Smooth muscle cell (in vitro differentiated cells): ENCODE measurements at regions not wholly inside any gene's neighbourhood (a gene's known extent, or its start where the extent isn't known, plus 50 kb on each side); places are given as distances from the start of the nearest gene placed in this dataset.
A peak's percentile ranks its signal among the peaks of the same experiment; 100 is the strongest.
"Not testable (repeated sequence)": the region's sequence is repeated elsewhere in the genome, so short reads cannot be mapped to it uniquely, and the experiment has no call there.

Source experiments
- DNase-seq: peaks from one replicate; lab custom pipeline; 2025; ENCODE audit not compliant: unreplicated experiment; lab: John Stamatoyannopoulos, UW
- H2AFZ ChIP-seq: fragments of 200-600 bp; sonication (generic); 2 replicates; pipeline ENCODE4 v1.6.0; 2016; ENCODE audit warnings: antibody characterized with exemption, low read depth, mild to moderate bottlenecking
- H3F3A ChIP-seq: fragments of 200-600 bp; sonication (generic); 2 replicates; pipeline ENCODE4 v1.6.0; 2017; ENCODE audit warnings: antibody characterized with exemption, low read depth
- H3K27ac ChIP-seq: fragments of 200-600 bp; sonication (generic); 2 replicates; pipeline ENCODE4 v1.5.1; 2016; ENCODE audit warnings: low read depth, mild to moderate bottlenecking
- H3K27me3 ChIP-seq: fragments of 200-600 bp; sonication (generic); 2 replicates; pipeline ENCODE4 v1.6.1; 2016; ENCODE audit warnings: low read depth, mild to moderate bottlenecking
- H3K36me3 ChIP-seq: fragments of 200-600 bp; sonication (generic); 2 replicates; pipeline ENCODE4 v1.5.1; 2016; ENCODE audit warnings: low read depth
- H3K4me1 ChIP-seq: fragments of 200-600 bp; sonication (generic); 2 replicates; pipeline ENCODE4 v1.5.1; 2016; ENCODE audit warnings: low read depth
- H3K4me2 ChIP-seq: fragments of 200-600 bp; sonication (generic); 2 replicates; pipeline ENCODE4 v1.6.0; 2016; ENCODE audit warnings: mild to moderate bottlenecking
- H3K4me3 ChIP-seq: fragments of 200-600 bp; sonication (generic); 2 replicates; pipeline ENCODE4 v1.5.1; 2016; ENCODE audit warnings: mild to moderate bottlenecking
- H3K79me2 ChIP-seq: fragments of 200-600 bp; sonication (generic); 2 replicates; pipeline ENCODE4 v1.6.0; 2016; ENCODE audit warnings: low read depth, mild to moderate bottlenecking
- H3K9ac ChIP-seq: fragments of 200-600 bp; sonication (generic); 2 replicates; pipeline ENCODE4 v1.6.0; 2016; ENCODE audit warnings: low read depth
- H3K9me3 ChIP-seq: fragments of 200-600 bp; sonication (generic); replicated peaks from 2 replicates; pipeline ENCODE4 v1.5.1; 2016; ENCODE audit warnings: low read depth
- H4K20me1 ChIP-seq: fragments of 200-600 bp; sonication (generic); 2 replicates; pipeline ENCODE4 v1.6.0; 2016; ENCODE audit warnings: low read depth
- WGBS: methylation state at CpG from one replicate; pipeline ENCODE4 v1.1.7; 2016; ENCODE audit warnings: low lambda C conversion rate; 5-methylcytosine and 5-hydroxymethylcytosine counted together
- TF ChIP-seq, protein P1 (sequence below): fragments of 200-600 bp; sonication (generic); IDR thresholded peaks from 2 replicates; pipeline ENCODE4 v1.5.1; 2017; ENCODE audit warnings: borderline replicate concordance, mild to moderate bottlenecking, antibody characterized with exemption; ENCODE audit not compliant: insufficient read depth, poor library complexity, severe bottlenecking

DNA sequence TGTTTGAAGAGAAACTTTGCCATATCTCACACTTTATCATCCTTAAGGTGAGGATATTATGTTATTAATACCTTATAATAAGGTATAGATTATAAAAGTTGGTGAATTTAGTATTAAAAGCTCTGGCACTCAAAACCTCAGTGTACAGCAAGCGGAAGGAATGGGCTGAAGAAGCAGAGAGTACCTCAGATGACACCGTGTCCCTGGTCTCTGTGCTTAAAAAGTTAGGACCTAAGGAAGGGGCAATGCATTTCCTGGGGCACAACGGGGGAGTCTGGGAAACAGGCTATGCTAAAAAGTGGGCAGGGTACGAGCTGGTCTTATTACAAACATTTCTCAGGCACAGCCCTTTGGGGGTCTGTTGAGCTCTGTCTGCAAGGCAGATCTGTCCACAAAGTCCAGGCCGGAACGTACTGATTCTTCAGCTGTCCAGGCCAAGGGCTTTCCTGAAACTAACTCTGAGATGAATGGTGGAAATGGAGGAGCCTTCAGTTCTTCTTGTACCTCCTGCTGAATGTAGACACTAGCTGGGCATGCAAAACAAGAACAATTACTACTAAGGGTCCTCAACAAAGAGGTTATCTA lies 202.7 kb downstream of the POM121L12 start:
- DNase-seq: no peak
- peak overlapping the region; percentile 22 for H3K4me2 ChIP-seq
- H3K79me2 ChIP-seq: no peaks in the 10 kb centered on the region
- TF ChIP-seq, protein P1, sequence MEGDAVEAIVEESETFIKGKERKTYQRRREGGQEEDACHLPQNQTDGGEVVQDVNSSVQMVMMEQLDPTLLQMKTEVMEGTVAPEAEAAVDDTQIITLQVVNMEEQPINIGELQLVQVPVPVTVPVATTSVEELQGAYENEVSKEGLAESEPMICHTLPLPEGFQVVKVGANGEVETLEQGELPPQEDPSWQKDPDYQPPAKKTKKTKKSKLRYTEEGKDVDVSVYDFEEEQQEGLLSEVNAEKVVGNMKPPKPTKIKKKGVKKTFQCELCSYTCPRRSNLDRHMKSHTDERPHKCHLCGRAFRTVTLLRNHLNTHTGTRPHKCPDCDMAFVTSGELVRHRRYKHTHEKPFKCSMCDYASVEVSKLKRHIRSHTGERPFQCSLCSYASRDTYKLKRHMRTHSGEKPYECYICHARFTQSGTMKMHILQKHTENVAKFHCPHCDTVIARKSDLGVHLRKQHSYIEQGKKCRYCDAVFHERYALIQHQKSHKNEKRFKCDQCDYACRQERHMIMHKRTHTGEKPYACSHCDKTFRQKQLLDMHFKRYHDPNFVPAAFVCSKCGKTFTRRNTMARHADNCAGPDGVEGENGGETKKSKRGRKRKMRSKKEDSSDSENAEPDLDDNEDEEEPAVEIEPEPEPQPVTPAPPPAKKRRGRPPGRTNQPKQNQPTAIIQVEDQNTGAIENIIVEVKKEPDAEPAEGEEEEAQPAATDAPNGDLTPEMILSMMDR: no peak
- H3K27me3 ChIP-seq: no peaks in the 10 kb centered on the region
- H3K4me1 ChIP-seq: peaks cover 4% of the 10 kb centered on the region
- no peaks in the 10 kb centered on the region for H3K36me3 ChIP-seq
- no peaks in the 10 kb centered on the region for H4K20me1 ChIP-seq
- peaks cover 3% of the 10 kb centered on the region for H3K9me3 ChIP-seq
- H3F3A ChIP-seq: no peaks in the 10 kb centered on the region
- H3K27ac ChIP-seq: no peak overlapping the region
- 73% methylated on average over 6 of the region's 6 CpGs for WGBS
- H2AFZ ChIP-seq: peak overlapping the region; percentile 8
- no peak overlapping the region for H3K9ac ChIP-seq
- no peak overlapping the region for H3K4me3 ChIP-seq

DNA sequence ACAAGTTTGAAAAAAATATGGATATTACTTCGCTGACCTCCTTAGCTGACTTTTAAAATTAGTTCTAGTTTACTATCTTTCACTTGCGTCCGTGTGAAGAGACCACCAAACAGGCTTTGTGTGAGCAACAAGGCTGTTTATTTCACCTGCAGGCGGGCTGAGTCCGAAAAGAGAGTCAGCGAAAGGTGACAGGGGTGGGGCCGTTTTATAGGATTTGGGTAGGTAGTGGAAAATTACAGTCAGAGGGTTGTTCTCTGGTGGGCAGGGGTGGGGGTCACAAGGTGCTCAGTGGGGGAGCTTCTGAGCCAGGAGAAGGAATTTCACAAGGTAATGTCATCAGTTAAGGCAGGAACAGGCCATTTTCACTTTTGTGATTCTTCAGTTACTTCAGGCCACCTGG lies 203.7 kb downstream of the POM121L12 start:
- not testable (repeated sequence) for H4K20me1 ChIP-seq, DNase-seq, H3K4me3 ChIP-seq, H3K4me2 ChIP-seq, H3K4me1 ChIP-seq, H3K9ac ChIP-seq, H3F3A ChIP-seq, H3K9me3 ChIP-seq, H3K27me3 ChIP-seq, H3K36me3 ChIP-seq, H3K27ac ChIP-seq, H3K79me2 ChIP-seq, H2AFZ ChIP-seq
- 75% methylated on average over 7 of the region's 7 CpGs for WGBS

DNA sequence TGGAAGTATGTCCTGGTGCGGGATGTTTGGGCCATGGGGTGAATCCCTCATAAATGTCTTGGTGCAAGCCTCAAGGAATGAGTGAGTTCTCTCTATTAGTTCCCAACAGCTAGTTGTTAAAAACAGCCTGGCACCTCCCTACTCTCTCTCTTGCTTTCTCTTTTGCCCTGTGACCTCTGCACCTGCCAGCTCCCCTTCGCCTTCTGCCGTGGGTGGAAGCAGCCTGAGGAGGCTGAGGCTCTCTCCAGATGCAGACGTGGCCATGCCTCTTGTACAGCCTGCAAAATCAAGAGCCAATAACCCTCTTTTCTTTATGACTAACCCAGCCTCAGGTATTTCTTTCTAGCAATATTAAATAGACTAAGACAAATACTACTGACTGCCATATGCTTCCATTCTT lies 210.3 kb downstream of the POM121L12 start:
- no peak overlapping the region for H2AFZ ChIP-seq
- no peak overlapping the region for H3K27ac ChIP-seq
- H3K79me2 ChIP-seq: no peaks in the 10 kb centered on the region
- H3K27me3 ChIP-seq: no peaks in the 10 kb centered on the region
- 99% methylated on average over 4 of the region's 4 CpGs for WGBS
- H3F3A ChIP-seq: no peaks in the 10 kb centered on the region
- no peaks in the 10 kb centered on the region for H3K36me3 ChIP-seq
- peaks cover 3% of the 10 kb centered on the region for H3K9me3 ChIP-seq
- H3K4me3 ChIP-seq: no peak overlapping the region
- H4K20me1 ChIP-seq: no peaks in the 10 kb centered on the region
- TF ChIP-seq, protein P1: no peak
- no peak overlapping the region for H3K9ac ChIP-seq
- DNase-seq: no peak
- H3K4me1 ChIP-seq: no peaks in the 10 kb centered on the region
- no peak overlapping the region for H3K4me2 ChIP-seq

DNA sequence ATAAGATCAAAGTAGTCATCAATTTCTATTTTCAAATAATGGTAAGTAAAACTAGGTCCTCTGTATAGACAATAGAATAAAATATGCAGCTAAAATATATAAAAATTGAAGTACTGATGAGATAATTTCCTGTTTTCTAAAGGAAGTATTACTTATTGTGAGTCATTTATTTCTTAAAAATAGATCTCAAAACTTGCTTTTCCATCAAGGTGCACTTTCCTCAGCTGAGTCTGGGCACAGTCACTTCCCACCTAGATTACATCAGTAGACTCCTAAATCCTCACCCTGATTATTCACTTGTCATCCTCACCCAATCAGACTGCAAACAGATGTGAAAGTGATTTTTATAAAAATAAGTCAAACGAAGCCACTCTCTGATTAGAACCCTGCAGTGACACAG lies 211.5 kb downstream of the POM121L12 start:
- 84% methylated on average over 1 of the region's 1 CpG for WGBS
- no peak overlapping the region for H3K27ac ChIP-seq

More for the DNA sequence above, 211.5 kb downstream of the POM121L12 start:
- Histone ChIP-seq H3K27me3 (no peaks in the 10 kb centered on the region), H4K20me1 (no peaks in the 10 kb centered on the region), H2AFZ (no peak overlapping the region), H3K4me3 (no peak overlapping the region), H3K79me2 (no peaks in the 10 kb centered on the region), H3F3A (no peaks in the 10 kb centered on the region), H3K4me2 (no peak overlapping the region), H3K4me1 (no peaks in the 10 kb centered on the region), H3K9ac (no peak overlapping the region), H3K36me3 (no peaks in the 10 kb centered on the region), H3K9me3 (no peaks in the 10 kb centered on the region)
- no peak for DNase-seq
- TF ChIP-seq, protein P1: no peak
